ENCODE measurements at regions not wholly inside any gene's neighbourhood (a gene's known extent, or its start where the extent isn't known, plus 50 kb on each side); places are given as distances from the start of the nearest gene placed in this dataset.

DNA sequence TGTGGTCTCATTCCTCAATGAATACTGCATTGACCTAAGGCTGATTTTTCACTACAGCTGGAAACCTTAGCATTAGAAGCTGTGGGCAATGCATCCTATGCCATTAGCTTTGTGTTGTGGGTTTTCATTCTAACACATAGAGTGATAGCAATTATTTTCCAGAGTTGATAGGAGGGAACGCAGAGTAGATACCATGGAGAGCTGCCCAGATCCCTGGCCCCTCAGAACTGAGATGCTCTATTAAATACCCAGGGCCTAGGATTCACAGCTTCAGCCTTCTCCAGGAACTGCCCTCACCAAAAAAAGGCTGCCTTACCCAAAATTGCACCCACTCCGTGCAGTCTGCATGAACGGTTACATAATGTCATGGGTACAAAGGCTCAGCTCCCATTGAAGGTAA, 444.4 kb downstream of the SUCLA2 start:
- Histone ChIP-seq H3F3A (ENCODE audit: low read depth) (no peaks in the 10 kb centered on the region), H3K9me3 (ENCODE audit: insufficient read depth, low read depth, low read length) (no peaks in the 10 kb centered on the region), H3K36me3 (ENCODE audit: insufficient read depth, low read length) (no peaks in the 10 kb centered on the region), H3K9ac (ENCODE audit: low read depth, low read length, poor library complexity, severe bottlenecking) (no peak overlapping the region), H3K9me2 (replicated peaks; ENCODE audit: low read depth, low read length) (no peaks in the 10 kb centered on the region), H3K4me1 (ENCODE audit: insufficient read depth, low read length, poor library complexity, severe bottlenecking) (no peaks in the 10 kb centered on the region), H4K20me1 (ENCODE audit: insufficient read depth, low read length, poor library complexity, severe bottlenecking) (no peaks in the 10 kb centered on the region), H3K4me3 (ENCODE audit: low read length, poor library complexity, severe bottlenecking) (no peak overlapping the region), H3K27me3 (ENCODE audit: insufficient read depth, low read length, poor library complexity, severe bottlenecking) (no peaks in the 10 kb centered on the region), H3K79me2 (ENCODE audit: insufficient read depth, low read length) (no peaks in the 10 kb centered on the region), H3K4me2 (ENCODE audit: low read depth, low read length, poor library complexity, severe bottlenecking) (no peak overlapping the region), H2AFZ (ENCODE audit: low read length) (no peak overlapping the region)
- TF ChIP-seq EZH2phosphoT487 (IDR thresholded peaks at IDR 0.05; ENCODE audit: borderline replicate concordance): no peak
- TF ChIP-seq, protein P1, sequence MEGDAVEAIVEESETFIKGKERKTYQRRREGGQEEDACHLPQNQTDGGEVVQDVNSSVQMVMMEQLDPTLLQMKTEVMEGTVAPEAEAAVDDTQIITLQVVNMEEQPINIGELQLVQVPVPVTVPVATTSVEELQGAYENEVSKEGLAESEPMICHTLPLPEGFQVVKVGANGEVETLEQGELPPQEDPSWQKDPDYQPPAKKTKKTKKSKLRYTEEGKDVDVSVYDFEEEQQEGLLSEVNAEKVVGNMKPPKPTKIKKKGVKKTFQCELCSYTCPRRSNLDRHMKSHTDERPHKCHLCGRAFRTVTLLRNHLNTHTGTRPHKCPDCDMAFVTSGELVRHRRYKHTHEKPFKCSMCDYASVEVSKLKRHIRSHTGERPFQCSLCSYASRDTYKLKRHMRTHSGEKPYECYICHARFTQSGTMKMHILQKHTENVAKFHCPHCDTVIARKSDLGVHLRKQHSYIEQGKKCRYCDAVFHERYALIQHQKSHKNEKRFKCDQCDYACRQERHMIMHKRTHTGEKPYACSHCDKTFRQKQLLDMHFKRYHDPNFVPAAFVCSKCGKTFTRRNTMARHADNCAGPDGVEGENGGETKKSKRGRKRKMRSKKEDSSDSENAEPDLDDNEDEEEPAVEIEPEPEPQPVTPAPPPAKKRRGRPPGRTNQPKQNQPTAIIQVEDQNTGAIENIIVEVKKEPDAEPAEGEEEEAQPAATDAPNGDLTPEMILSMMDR (conservative IDR thresholded peaks at IDR 0.05; ENCODE audit: low read length): no peak

DNA sequence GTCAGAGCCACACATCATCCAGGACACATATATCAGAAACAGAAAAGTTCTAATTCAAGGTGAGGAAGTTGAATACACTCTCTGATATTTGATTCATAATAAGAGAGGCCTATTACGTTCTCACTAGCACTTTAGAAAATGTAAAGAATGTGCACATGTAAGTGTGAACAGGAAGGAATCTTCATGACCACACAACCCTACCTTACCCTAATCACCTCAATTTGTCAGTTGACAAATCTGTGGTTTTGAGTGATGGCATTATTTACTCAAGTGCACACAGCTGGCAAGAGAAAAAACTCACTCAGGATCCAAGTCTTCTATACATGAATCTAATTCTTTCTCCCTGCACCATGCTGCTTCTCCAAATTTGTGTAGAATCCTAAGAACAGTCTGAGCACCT, 445.8 kb downstream of the SUCLA2 start:
- no peaks in the 10 kb centered on the region for H3K4me1 ChIP-seq (ENCODE audit: insufficient read depth, low read length, poor library complexity, severe bottlenecking)
- H2AFZ ChIP-seq (ENCODE audit: low read length): no peak overlapping the region
- H3K9me2 ChIP-seq (replicated peaks; ENCODE audit: low read depth, low read length): no peaks in the 10 kb centered on the region
- no peak overlapping the region for H3K4me2 ChIP-seq (ENCODE audit: low read depth, low read length, poor library complexity, severe bottlenecking)
- no peak overlapping the region for H3K4me3 ChIP-seq (ENCODE audit: low read length, poor library complexity, severe bottlenecking)
- no peaks in the 10 kb centered on the region for H3F3A ChIP-seq (ENCODE audit: low read depth)
- no peaks in the 10 kb centered on the region for H3K27me3 ChIP-seq (ENCODE audit: insufficient read depth, low read length, poor library complexity, severe bottlenecking)
- H3K9me3 ChIP-seq (ENCODE audit: insufficient read depth, low read depth, low read length): no peaks in the 10 kb centered on the region
- H3K9ac ChIP-seq (ENCODE audit: low read depth, low read length, poor library complexity, severe bottlenecking): no peak overlapping the region
- H4K20me1 ChIP-seq (ENCODE audit: insufficient read depth, low read length, poor library complexity, severe bottlenecking): no peaks in the 10 kb centered on the region
- no peaks in the 10 kb centered on the region for H3K79me2 ChIP-seq (ENCODE audit: insufficient read depth, low read length)
- TF ChIP-seq, protein P1 (conservative IDR thresholded peaks at IDR 0.05; ENCODE audit: low read length): no peak
- no peak for TF ChIP-seq EZH2phosphoT487 (IDR thresholded peaks at IDR 0.05; ENCODE audit: borderline replicate concordance)
- H3K36me3 ChIP-seq (ENCODE audit: insufficient read depth, low read length): no peaks in the 10 kb centered on the region

DNA sequence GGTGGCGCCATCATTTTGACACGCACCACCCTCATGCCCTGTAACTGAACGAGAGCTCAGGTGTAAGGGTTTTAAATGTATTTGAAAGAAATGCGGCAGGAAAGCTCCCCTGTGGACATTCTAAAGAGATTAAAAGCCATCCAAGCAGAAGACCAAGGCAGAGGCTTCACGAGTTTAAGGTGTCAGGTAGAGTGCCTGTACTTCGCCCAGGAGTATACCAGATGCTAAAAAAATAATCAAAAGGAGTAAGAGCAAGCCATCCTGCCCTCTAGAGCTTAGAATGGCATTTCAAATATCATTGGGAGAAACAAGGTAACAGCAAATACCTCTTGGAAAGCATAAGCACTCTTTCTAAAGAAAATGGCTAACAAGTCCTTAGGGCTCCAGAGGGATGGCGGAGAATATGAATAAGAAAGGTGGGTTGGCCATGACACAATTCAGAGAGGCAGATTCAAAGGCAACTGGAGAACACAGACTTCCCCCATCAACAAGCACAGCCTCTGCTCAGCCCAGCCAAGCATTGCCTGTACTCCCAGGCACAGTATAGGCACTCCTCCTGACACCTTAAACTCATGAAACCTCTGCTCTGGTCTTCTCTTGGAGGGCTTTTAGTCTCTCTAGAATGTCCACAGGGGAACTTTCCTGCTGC, 447.6 kb downstream of the SUCLA2 start:
- H2AFZ ChIP-seq (ENCODE audit: low read length): no peak overlapping the region
- H3K79me2 ChIP-seq (ENCODE audit: insufficient read depth, low read length): no peaks in the 10 kb centered on the region
- no peaks in the 10 kb centered on the region for H3K9me2 ChIP-seq (replicated peaks; ENCODE audit: low read depth, low read length)
- no peak overlapping the region for H3K4me3 ChIP-seq (ENCODE audit: low read length, poor library complexity, severe bottlenecking)
- no peaks in the 10 kb centered on the region for H4K20me1 ChIP-seq (ENCODE audit: insufficient read depth, low read length, poor library complexity, severe bottlenecking)
- H3K27me3 ChIP-seq (ENCODE audit: insufficient read depth, low read length, poor library complexity, severe bottlenecking): no peaks in the 10 kb centered on the region
- no peaks in the 10 kb centered on the region for H3K4me1 ChIP-seq (ENCODE audit: insufficient read depth, low read length, poor library complexity, severe bottlenecking)
- TF ChIP-seq, protein P1 (conservative IDR thresholded peaks at IDR 0.05; ENCODE audit: low read length): no peak
- no peak for TF ChIP-seq EZH2phosphoT487 (IDR thresholded peaks at IDR 0.05; ENCODE audit: borderline replicate concordance)
- H3K4me2 ChIP-seq (ENCODE audit: low read depth, low read length, poor library complexity, severe bottlenecking): no peak overlapping the region
- no peak overlapping the region for H3K9ac ChIP-seq (ENCODE audit: low read depth, low read length, poor library complexity, severe bottlenecking)
- no peaks in the 10 kb centered on the region for H3K36me3 ChIP-seq (ENCODE audit: insufficient read depth, low read length)
- no peaks in the 10 kb centered on the region for H3K9me3 ChIP-seq (ENCODE audit: insufficient read depth, low read depth, low read length)
- H3F3A ChIP-seq (ENCODE audit: low read depth): no peaks in the 10 kb centered on the region

Data from Loucy (cell line).